BLaER1 (cell line): ENCODE measurements at regions not wholly inside any gene's neighbourhood (a gene's known extent, or its start where the extent isn't known, plus 50 kb on each side); places are given as distances from the start of the nearest gene placed in this dataset.

ENCODE experiments used
- H3K27ac ChIP-seq: shearing (Covaris generic); formaldehyde crosslinking; 2 replicates; pipeline ENCODE4 v1.8.1; 2022
- H3K27me3 ChIP-seq: shearing (Covaris generic); formaldehyde crosslinking; 2 replicates; pipeline ENCODE4 v1.8.1; 2022
- H3K36me3 ChIP-seq: shearing (Covaris generic); formaldehyde crosslinking; 2 replicates; pipeline ENCODE4 v1.8.1; 2022
- H3K4me1 ChIP-seq: shearing (Covaris generic); formaldehyde crosslinking; 2 replicates; pipeline ENCODE4 v1.8.1; 2022
- H3K4me2 ChIP-seq: shearing (Covaris generic); formaldehyde crosslinking; 2 replicates; pipeline ENCODE4 v1.8.1; 2022
- H3K4me3 ChIP-seq: shearing (Covaris generic); formaldehyde crosslinking; 2 replicates; pipeline ENCODE4 v1.8.1; 2022
- H3K9ac ChIP-seq: shearing (Covaris generic); formaldehyde crosslinking; 2 replicates; pipeline ENCODE4 v1.8.1; 2022
- H3K9me3 ChIP-seq: shearing (Covaris generic); formaldehyde crosslinking; 2 replicates; pipeline ENCODE4 v1.8.1; 2022
- H4K20me1 ChIP-seq: shearing (Covaris generic); formaldehyde crosslinking; 2 replicates; pipeline ENCODE4 v1.8.1; 2022
- Cebpa-rat ChIP-seq: shearing (Covaris generic); IDR thresholded peaks from 2 replicates; pipeline ENCODE4 v1.8.1; 2022

- Histone ChIP-seq H3K27ac (no peak overlapping the region), H3K9ac (no peak overlapping the region), H3K4me3 (no peak overlapping the region), H3K9me3 (no peaks in the 10 kb centered on the region), H4K20me1 (no peaks in the 10 kb centered on the region), H3K4me1 (no peaks in the 10 kb centered on the region), H3K27me3 (no peaks in the 10 kb centered on the region), H3K4me2 (no peak overlapping the region), H3K36me3 (no peaks in the 10 kb centered on the region)
- no peak for TF ChIP-seq Cebpa-rat
These were observed 369.8 kb upstream of the KAZN start for GRCh38 chr1:14228677-14229076.

GRCh38 chr1:14233510-14233909 is 365.0 kb upstream of the KAZN start:
- no peak for TF ChIP-seq Cebpa-rat
- no peaks in the 10 kb centered on the region for H3K9me3 ChIP-seq
- no peaks in the 10 kb centered on the region for H4K20me1 ChIP-seq
- no peak overlapping the region for H3K4me2 ChIP-seq
- H3K9ac ChIP-seq: no peak overlapping the region
- no peaks in the 10 kb centered on the region for H3K4me1 ChIP-seq
- no peaks in the 10 kb centered on the region for H3K27me3 ChIP-seq
- no peak overlapping the region for H3K27ac ChIP-seq
- no peak overlapping the region for H3K4me3 ChIP-seq
- no peaks in the 10 kb centered on the region for H3K36me3 ChIP-seq

DNA sequence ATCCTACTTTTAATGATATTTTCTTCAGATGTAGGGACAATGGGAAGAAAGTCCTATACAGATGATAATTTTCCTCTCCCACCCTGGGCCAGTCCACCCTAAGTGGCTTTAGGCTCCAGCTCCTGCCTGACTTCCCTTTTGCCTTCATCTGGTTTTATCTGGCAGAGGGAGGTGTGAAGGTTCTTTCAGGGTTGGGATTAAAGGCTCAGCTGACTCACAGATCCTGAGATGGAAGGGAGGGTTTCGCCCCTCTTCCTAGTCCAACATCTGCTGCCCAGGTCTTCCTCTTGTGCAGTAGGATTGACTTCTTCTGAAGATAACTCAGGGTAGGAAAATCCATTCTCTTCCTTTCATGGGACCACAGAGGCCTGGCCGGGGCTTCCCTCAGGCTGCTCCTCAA is 362.4 kb upstream of the KAZN start:
- H3K4me2 ChIP-seq: no peak overlapping the region
- H4K20me1 ChIP-seq: no peaks in the 10 kb centered on the region
- no peaks in the 10 kb centered on the region for H3K4me1 ChIP-seq
- no peak overlapping the region for H3K27ac ChIP-seq
- H3K36me3 ChIP-seq: no peaks in the 10 kb centered on the region
- H3K9me3 ChIP-seq: no peaks in the 10 kb centered on the region
- no peak overlapping the region for H3K4me3 ChIP-seq
- H3K9ac ChIP-seq: no peak overlapping the region
- no peak for TF ChIP-seq Cebpa-rat
- no peaks in the 10 kb centered on the region; the same call in 1 of the 2 replicates for H3K27me3 ChIP-seq

DNA sequence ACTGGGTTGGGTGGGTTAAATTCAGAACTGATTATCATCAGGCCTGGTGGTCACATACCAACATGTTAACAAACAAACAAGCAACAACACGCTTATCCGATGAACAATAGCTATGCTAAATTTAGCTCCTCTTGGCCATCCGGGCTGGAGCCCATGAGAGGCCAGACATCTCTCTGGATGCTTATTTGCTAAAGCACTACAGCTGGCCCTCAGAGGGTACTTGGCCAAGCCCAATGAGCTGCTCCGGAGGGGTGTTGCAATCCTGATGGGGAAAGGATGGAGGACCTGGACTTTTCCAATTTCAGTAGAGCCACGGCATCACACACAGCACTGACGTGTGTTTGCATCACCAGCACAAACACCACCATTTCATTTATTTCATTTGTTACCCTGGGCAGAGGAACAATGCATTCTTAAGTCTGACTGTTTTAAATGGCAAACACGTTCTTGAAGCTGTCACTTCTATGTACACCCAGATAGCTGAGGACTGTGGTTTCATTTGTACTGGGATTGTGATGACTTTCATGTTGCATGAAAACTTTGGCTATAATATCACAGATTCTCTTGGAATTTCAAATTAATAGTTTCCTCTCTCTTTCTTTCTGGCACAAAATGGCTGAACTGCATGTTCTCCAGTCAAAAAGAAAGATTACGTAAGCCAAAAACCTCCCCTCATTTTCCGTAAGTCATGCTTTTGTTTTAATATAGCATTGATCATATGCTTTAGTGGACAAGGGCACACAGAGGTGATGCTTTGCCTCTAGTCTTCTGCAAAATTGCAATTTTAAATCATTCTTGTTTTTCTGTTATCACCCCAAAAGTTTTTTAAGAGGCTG is 359.8 kb upstream of the KAZN start:
- Histone ChIP-seq H3K27ac (no peak overlapping the region), H3K9me3 (no peaks in the 10 kb centered on the region), H3K4me1 (peaks cover 8% of the 10 kb centered on the region), H3K4me3 (no peak overlapping the region), H3K36me3 (no peaks in the 10 kb centered on the region), H3K9ac (no peak overlapping the region), H3K4me2 (no peak overlapping the region), H3K27me3 (no peaks in the 10 kb centered on the region; the same call in 1 of the 2 replicates), H4K20me1 (no peaks in the 10 kb centered on the region)
- no peak for TF ChIP-seq Cebpa-rat

DNA sequence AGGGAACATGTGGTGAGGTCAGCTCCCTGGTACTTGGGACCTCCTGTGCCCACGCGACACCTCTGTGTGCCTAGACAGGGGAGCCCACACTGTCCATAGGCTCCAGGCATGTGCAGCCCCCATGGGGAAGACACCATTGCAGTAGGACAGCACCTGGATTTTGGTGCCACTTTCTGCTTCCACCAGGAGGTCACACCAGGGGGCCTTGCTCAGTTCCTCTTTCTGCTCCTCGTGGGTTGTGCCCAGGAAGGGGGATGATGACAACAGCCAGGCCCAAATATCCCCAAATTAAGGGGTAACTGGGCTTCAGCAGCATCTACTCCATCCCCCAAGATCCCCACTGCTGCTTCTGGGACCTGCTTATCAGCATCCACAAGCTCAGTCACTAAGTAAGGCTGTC is 358.2 kb upstream of the KAZN start:
- H3K36me3 ChIP-seq: no peaks in the 10 kb centered on the region
- no peaks in the 10 kb centered on the region; the same call in 1 of the 2 replicates for H3K27me3 ChIP-seq
- H4K20me1 ChIP-seq: no peaks in the 10 kb centered on the region
- H3K4me1 ChIP-seq: peaks cover 8% of the 10 kb centered on the region
- H3K9ac ChIP-seq: no peak overlapping the region
- no peak overlapping the region for H3K4me2 ChIP-seq
- no peaks in the 10 kb centered on the region for H3K9me3 ChIP-seq
- TF ChIP-seq Cebpa-rat: no peak
- no peak overlapping the region for H3K4me3 ChIP-seq
- no peak overlapping the region for H3K27ac ChIP-seq

DNA sequence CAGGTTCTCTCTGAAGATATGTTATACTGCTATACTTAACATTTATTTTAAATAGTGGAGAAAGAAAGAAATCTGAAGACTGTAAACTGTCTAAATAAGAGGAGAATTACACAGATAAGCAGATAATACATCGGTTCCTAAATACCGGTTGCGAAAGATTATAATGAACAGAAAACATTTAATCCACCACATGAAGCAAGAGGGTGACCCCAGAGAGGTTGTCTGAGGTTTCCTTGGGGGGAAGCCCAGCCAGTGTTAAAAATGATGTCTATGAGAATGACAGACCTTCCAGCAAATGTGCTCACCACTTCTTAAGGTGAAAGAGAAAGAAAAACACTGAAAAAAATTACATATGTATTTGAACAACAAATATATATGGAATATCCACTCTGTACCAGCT is 356.4 kb upstream of the KAZN start:
- Histone ChIP-seq H3K27me3 (no peaks in the 10 kb centered on the region; the same call in 1 of the 2 replicates), H3K36me3 (no peaks in the 10 kb centered on the region), H3K9me3 (no peaks in the 10 kb centered on the region), H3K4me1 (peaks cover 8% of the 10 kb centered on the region), H3K4me2 (0 out of 2 replicates have a peak overlapping the region, but pooled peaks have one; percentile 14), H3K27ac (no peak overlapping the region), H3K4me3 (no peak overlapping the region), H3K9ac (no peak overlapping the region), H4K20me1 (no peaks in the 10 kb centered on the region)
- TF ChIP-seq Cebpa-rat: no peak

- H3K36me3 ChIP-seq: no peaks in the 10 kb centered on the region
- H4K20me1 ChIP-seq: no peaks in the 10 kb centered on the region
- H3K27ac ChIP-seq: no peak overlapping the region
- H3K9ac ChIP-seq: no peak overlapping the region
- H3K4me2 ChIP-seq: peak overlapping the region; percentile 14; the same call in 1 of the 2 replicates
- TF ChIP-seq Cebpa-rat: no peak
- H3K27me3 ChIP-seq: no peaks in the 10 kb centered on the region; the same call in 1 of the 2 replicates
- H3K4me3 ChIP-seq: no peak overlapping the region
- H3K9me3 ChIP-seq: no peaks in the 10 kb centered on the region
- peaks cover 8% of the 10 kb centered on the region for H3K4me1 ChIP-seq
These were observed 355.6 kb upstream of the KAZN start for GRCh38 chr1:14242870-14243269.

DNA sequence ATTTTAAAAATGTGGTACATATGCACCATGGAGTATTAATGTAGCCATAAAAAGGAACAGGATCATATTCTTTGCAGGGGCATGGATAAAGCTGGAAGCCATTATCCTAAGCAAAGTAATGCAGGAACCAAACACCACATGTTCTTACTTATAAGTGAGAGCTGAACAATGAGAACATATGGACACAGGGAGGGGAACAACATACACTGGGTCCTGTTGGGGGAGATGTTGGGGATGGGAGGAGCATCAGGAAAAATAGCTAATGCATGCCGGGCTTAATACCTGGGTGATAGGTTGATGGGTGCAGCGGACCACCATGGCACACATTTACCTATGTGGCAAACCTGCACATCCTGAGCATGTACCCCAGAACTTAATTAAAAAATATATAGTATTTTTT is 352.5 kb upstream of the KAZN start:
- Histone ChIP-seq H3K27ac (no peak overlapping the region), H3K36me3 (no peaks in the 10 kb centered on the region), H3K4me2 (no peak overlapping the region), H3K4me1 (peaks cover 10% of the 10 kb centered on the region), H4K20me1 (no peaks in the 10 kb centered on the region), H3K27me3 (no peaks in the 10 kb centered on the region; the same call in 1 of the 2 replicates), H3K9ac (no peak overlapping the region), H3K9me3 (no peaks in the 10 kb centered on the region), H3K4me3 (no peak overlapping the region)
- TF ChIP-seq Cebpa-rat: no peak

DNA sequence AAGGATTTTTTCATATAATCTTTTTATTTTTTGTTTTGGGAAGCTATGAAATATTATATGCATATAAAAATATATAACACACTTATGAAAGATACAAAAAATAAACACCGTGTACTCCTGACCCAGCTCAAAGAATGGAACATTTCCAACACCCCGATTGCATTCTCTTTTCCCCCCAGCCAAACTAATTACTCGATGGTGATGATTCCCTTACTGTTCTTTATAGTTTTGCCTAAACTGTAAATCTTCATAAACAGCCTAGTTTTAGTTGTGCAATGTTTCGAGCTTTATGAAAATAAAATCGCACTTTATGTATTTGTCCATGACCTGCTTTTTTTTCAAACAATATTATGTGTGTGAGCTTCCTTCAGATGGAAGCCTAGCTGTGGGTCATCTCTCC is 352.0 kb upstream of the KAZN start:
- no peaks in the 10 kb centered on the region for H3K36me3 ChIP-seq
- H3K27me3 ChIP-seq: no peaks in the 10 kb centered on the region
- TF ChIP-seq Cebpa-rat: no peak
- no peak overlapping the region for H3K4me3 ChIP-seq
- H3K4me2 ChIP-seq: no peak overlapping the region
- H4K20me1 ChIP-seq: no peaks in the 10 kb centered on the region
- no peaks in the 10 kb centered on the region for H3K9me3 ChIP-seq
- H3K4me1 ChIP-seq: peaks cover 12% of the 10 kb centered on the region
- H3K27ac ChIP-seq: no peak overlapping the region
- no peak overlapping the region for H3K9ac ChIP-seq

GRCh38 chr1:14247666-14248065 is 350.8 kb upstream of the KAZN start:
- Histone ChIP-seq H3K36me3 (no peaks in the 10 kb centered on the region), H3K27me3 (no peaks in the 10 kb centered on the region), H3K4me2 (no peak overlapping the region), H3K9me3 (no peaks in the 10 kb centered on the region), H3K27ac (no peak overlapping the region), H4K20me1 (no peaks in the 10 kb centered on the region), H3K4me3 (no peak overlapping the region), H3K9ac (no peak overlapping the region), H3K4me1 (peaks cover 11% of the 10 kb centered on the region)
- no peak for TF ChIP-seq Cebpa-rat

- H3K4me2 ChIP-seq: no peak overlapping the region
- H3K36me3 ChIP-seq: no peaks in the 10 kb centered on the region
- peaks cover 6% of the 10 kb centered on the region; the same call in 1 of the 2 replicates for H3K9me3 ChIP-seq
- no peak for TF ChIP-seq Cebpa-rat
- H3K27me3 ChIP-seq: no peaks in the 10 kb centered on the region
- H4K20me1 ChIP-seq: no peaks in the 10 kb centered on the region
- no peak overlapping the region for H3K27ac ChIP-seq
- no peak overlapping the region for H3K4me3 ChIP-seq
- no peak overlapping the region for H3K9ac ChIP-seq
- peaks cover 39% of the 10 kb centered on the region for H3K4me1 ChIP-seq
These were observed 346.6 kb upstream of the KAZN start for GRCh38 chr1:14251871-14252270.
